ENCODE measurements at regions not wholly inside any gene's neighbourhood (a gene's known extent, or its start where the extent isn't known, plus 50 kb on each side); places are given as distances from the start of the nearest gene placed in this dataset.
A peak's percentile ranks its signal among the peaks of the same experiment; 100 is the strongest.
"Not testable (repeated sequence)": the region's sequence is repeated elsewhere in the genome, so short reads cannot be mapped to it uniquely, and the experiment has no call there.

DNA sequence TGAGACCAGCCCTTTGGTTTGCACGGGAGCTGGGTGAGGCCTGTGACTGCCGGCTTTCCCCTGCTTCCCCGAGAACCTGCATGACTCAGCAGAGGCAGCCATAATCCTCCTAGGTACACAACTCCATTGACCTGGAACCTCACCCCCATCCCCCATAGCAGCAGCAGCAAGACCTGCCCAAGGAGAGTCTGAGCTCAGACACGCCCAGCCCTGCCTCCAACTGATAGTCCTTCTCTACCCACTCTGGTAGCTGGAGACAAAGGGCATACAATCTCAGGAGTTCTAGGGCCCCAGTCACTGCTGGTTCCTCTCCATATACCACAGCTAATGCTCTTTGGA is 141.0 kb upstream of the ARHGEF26 start:
- peaks cover 13% of the 10 kb centered on the region; the same call in 1 of the 2 replicates for H3K9me3 Mint-ChIP-seq
- no peak overlapping the region for H3K27ac Mint-ChIP-seq
- ChIA-PET CTCF (no interaction called here), POLR2A (no interaction called here)
- DNase-seq (ENCODE audit: low spot score) (peak; percentile 11), ATAC-seq (no peak)
- H3K4me1 Mint-ChIP-seq = 0 out of 2 replicates have a peak, but pooled peaks cover 4% of the 10 kb centered on the region
- TF ChIP-seq, protein P1, sequence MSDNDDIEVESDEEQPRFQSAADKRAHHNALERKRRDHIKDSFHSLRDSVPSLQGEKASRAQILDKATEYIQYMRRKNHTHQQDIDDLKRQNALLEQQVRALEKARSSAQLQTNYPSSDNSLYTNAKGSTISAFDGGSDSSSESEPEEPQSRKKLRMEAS (CRISPR knock-in tag; IDR thresholded peaks at IDR 0.05) = no peak
- TF ChIP-seq NR1H2 (CRISPR knock-in tag; IDR thresholded peaks at IDR 0.05) = no peak
- TF ChIP-seq GABPB1 (CRISPR knock-in tag; IDR thresholded peaks at IDR 0.05) = no peak
- TF ChIP-seq, protein P2, sequence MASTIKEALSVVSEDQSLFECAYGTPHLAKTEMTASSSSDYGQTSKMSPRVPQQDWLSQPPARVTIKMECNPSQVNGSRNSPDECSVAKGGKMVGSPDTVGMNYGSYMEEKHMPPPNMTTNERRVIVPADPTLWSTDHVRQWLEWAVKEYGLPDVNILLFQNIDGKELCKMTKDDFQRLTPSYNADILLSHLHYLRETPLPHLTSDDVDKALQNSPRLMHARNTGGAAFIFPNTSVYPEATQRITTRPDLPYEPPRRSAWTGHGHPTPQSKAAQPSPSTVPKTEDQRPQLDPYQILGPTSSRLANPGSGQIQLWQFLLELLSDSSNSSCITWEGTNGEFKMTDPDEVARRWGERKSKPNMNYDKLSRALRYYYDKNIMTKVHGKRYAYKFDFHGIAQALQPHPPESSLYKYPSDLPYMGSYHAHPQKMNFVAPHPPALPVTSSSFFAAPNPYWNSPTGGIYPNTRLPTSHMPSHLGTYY (CRISPR knock-in tag; IDR thresholded peaks at IDR 0.05) = no peak
- TF ChIP-seq TCF7 (CRISPR knock-in tag; IDR thresholded peaks at IDR 0.05; ENCODE audit: low read depth) = no peak
- no peaks in the 10 kb centered on the region for H3K27me3 Mint-ChIP-seq (ENCODE audit: low read depth)
- no peaks in the 10 kb centered on the region for H3K36me3 Mint-ChIP-seq
- no peak overlapping the region for H3K4me3 Mint-ChIP-seq

DNA sequence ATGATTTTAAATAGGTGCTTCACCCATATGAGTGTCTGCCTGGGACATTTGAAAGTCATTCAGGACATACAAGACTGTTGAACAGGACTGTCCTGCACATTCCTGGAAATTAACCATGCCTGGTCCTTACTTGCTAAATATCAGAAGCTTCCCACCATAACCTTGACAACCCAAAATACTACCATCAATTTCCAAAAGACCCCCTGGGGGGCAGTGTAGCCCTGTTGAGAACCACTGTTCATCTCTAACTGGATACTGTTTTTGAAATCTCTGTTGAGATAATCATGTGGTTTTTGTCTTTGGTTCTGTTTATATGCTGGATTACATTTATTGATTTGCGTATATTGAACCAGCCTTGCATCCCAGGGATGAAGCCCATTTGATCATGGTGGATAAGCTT is 123.8 kb upstream of the ARHGEF26 start:
- H3K36me3 Mint-ChIP-seq; H3K4me1 Mint-ChIP-seq; POLR2A ChIA-PET; H3K4me3 Mint-ChIP-seq; H3K27me3 Mint-ChIP-seq (ENCODE audit: low read depth); H3K27ac Mint-ChIP-seq: not testable (repeated sequence)
- peak; percentile 60 for ATAC-seq
- DNase-seq (ENCODE audit: low spot score) = peak; percentile 27
- peaks cover 18% of the 10 kb centered on the region for H3K9me3 Mint-ChIP-seq
- CTCF ChIA-PET = interaction anchor here (0.6 to 1.2 kb wide), 5 partner anchors 8 to 695 kb away, joined by 3 to 4 read pairs (median 3); no protein-coding TSS in a partner anchor

DNA sequence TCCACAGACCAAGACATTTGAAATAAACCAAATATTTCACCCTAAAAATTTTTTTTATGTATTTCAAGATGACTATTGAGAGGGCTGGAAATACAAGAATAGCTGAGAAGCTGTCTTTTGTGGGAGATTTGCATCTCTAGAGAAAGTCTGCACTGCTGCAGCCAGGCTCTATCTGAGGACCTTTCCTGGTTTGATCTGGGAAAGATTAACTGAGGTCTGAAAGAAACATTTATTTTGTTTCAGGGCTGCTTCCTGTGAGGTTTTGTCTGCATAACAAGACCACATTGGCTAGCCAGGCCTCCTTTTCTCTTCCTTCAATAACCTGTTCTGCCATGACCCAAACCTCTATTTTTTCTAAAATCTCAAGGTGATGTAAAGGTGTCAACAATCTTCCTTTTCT is 117.5 kb upstream of the ARHGEF26 start:
- peaks cover 10% of the 10 kb centered on the region for H3K4me1 Mint-ChIP-seq
- ATAC-seq (peak; percentile 72), DNase-seq (ENCODE audit: low spot score) (no peak)
- CTCF ChIA-PET = interaction anchor here (0.8 kb wide), 1 partner anchor 33 kb away, joined by 3 read pairs; no protein-coding TSS in a partner anchor
- peak overlapping the region; percentile 63; the same call in 1 of the 2 replicates for H3K27ac Mint-ChIP-seq
- H3K27me3 Mint-ChIP-seq (ENCODE audit: low read depth) = no peaks in the 10 kb centered on the region
- POLR2A ChIA-PET = no interaction called here
- peaks cover 3% of the 10 kb centered on the region; the same call in 1 of the 2 replicates for H3K36me3 Mint-ChIP-seq
- peaks cover 13% of the 10 kb centered on the region for H3K9me3 Mint-ChIP-seq
- H3K4me3 Mint-ChIP-seq = no peak overlapping the region
- TF ChIP-seq, protein P3, sequence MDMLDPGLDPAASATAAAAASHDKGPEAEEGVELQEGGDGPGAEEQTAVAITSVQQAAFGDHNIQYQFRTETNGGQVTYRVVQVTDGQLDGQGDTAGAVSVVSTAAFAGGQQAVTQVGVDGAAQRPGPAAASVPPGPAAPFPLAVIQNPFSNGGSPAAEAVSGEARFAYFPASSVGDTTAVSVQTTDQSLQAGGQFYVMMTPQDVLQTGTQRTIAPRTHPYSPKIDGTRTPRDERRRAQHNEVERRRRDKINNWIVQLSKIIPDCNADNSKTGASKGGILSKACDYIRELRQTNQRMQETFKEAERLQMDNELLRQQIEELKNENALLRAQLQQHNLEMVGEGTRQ (CRISPR knock-in tag; IDR thresholded peaks at IDR 0.05) = no peak
- TF ChIP-seq, protein P4, sequence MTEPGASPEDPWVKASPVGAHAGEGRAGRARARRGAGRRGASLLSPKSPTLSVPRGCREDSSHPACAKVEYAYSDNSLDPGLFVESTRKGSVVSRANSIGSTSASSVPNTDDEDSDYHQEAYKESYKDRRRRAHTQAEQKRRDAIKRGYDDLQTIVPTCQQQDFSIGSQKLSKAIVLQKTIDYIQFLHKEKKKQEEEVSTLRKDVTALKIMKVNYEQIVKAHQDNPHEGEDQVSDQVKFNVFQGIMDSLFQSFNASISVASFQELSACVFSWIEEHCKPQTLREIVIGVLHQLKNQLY (CRISPR knock-in tag; IDR thresholded peaks at IDR 0.05) = no peak
- TF ChIP-seq, protein P5, sequence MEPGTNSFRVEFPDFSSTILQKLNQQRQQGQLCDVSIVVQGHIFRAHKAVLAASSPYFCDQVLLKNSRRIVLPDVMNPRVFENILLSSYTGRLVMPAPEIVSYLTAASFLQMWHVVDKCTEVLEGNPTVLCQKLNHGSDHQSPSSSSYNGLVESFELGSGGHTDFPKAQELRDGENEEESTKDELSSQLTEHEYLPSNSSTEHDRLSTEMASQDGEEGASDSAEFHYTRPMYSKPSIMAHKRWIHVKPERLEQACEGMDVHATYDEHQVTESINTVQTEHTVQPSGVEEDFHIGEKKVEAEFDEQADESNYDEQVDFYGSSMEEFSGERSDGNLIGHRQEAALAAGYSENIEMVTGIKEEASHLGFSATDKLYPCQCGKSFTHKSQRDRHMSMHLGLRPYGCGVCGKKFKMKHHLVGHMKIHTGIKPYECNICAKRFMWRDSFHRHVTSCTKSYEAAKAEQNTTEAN (CRISPR knock-in tag; IDR thresholded peaks at IDR 0.05) = no peak
- TF ChIP-seq, protein P6, sequence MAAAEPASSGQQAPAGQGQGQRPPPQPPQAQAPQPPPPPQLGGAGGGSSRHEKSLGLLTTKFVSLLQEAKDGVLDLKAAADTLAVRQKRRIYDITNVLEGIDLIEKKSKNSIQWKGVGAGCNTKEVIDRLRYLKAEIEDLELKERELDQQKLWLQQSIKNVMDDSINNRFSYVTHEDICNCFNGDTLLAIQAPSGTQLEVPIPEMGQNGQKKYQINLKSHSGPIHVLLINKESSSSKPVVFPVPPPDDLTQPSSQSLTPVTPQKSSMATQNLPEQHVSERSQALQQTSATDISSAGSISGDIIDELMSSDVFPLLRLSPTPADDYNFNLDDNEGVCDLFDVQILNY (CRISPR knock-in tag; IDR thresholded peaks at IDR 0.05) = no peak
- TF ChIP-seq JUN (CRISPR knock-in tag; IDR thresholded peaks at IDR 0.05) (no peak), GRHL2 (CRISPR knock-in tag; IDR thresholded peaks at IDR 0.05; ENCODE audit: insufficient replicate concordance, severe bottlenecking) (no peak), ELF4 (CRISPR knock-in tag; IDR thresholded peaks at IDR 0.05; ENCODE audit: low read depth) (no peak)
- TF ChIP-seq, protein P2 (CRISPR knock-in tag; IDR thresholded peaks at IDR 0.05) = no peak
- TF ChIP-seq, protein P7, sequence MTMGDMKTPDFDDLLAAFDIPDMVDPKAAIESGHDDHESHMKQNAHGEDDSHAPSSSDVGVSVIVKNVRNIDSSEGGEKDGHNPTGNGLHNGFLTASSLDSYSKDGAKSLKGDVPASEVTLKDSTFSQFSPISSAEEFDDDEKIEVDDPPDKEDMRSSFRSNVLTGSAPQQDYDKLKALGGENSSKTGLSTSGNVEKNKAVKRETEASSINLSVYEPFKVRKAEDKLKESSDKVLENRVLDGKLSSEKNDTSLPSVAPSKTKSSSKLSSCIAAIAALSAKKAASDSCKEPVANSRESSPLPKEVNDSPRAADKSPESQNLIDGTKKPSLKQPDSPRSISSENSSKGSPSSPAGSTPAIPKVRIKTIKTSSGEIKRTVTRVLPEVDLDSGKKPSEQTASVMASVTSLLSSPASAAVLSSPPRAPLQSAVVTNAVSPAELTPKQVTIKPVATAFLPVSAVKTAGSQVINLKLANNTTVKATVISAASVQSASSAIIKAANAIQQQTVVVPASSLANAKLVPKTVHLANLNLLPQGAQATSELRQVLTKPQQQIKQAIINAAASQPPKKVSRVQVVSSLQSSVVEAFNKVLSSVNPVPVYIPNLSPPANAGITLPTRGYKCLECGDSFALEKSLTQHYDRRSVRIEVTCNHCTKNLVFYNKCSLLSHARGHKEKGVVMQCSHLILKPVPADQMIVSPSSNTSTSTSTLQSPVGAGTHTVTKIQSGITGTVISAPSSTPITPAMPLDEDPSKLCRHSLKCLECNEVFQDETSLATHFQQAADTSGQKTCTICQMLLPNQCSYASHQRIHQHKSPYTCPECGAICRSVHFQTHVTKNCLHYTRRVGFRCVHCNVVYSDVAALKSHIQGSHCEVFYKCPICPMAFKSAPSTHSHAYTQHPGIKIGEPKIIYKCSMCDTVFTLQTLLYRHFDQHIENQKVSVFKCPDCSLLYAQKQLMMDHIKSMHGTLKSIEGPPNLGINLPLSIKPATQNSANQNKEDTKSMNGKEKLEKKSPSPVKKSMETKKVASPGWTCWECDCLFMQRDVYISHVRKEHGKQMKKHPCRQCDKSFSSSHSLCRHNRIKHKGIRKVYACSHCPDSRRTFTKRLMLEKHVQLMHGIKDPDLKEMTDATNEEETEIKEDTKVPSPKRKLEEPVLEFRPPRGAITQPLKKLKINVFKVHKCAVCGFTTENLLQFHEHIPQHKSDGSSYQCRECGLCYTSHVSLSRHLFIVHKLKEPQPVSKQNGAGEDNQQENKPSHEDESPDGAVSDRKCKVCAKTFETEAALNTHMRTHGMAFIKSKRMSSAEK (CRISPR knock-in tag; IDR thresholded peaks at IDR 0.05; ENCODE audit: borderline replicate concordance) = no peak
- TF ChIP-seq, protein P8, sequence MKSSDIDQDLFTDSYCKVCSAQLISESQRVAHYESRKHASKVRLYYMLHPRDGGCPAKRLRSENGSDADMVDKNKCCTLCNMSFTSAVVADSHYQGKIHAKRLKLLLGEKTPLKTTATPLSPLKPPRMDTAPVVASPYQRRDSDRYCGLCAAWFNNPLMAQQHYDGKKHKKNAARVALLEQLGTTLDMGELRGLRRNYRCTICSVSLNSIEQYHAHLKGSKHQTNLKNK (CRISPR knock-in tag; IDR thresholded peaks at IDR 0.05) = no peak

All from WTC11 (cell line).